ENCODE measurements at regions not wholly inside any gene's neighbourhood (a gene's known extent, or its start where the extent isn't known, plus 50 kb on each side); places are given as distances from the start of the nearest gene placed in this dataset.

DNA sequence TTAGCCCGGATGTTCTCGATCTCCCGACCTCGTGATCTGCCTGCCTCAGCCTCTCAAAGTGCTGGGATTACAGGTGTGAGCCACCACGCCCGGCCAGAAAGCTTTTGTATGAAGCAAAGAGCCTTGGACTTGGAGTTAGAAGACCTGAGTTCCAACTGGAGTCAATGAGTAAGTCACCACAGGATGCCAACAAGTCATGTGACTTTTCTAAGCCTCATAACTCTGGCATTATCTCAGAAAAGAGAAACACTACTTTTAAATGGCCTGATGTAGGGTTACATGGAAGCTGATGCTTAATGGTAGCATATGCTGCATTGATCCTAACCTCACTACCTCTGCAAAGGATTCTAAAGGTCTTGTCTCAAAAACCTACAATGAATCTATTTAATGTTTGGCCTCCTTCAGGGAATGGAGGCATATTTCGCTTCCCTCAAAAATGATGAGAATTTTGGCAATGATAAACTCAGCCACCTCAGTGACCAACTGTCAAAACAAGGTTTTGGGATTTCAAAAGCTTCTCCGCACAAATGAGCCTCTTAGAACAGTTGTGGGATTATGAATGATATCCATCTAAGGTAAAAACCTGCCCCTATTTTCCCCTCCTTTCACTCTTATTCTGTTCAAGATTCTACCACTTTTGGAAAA lies 236.8 kb downstream of the ACTL7B start:
- in situ Hi-C loops (cut with HindIII; ENCODE audit: low sequenced_read_pairs) = no loop called here

DNA sequence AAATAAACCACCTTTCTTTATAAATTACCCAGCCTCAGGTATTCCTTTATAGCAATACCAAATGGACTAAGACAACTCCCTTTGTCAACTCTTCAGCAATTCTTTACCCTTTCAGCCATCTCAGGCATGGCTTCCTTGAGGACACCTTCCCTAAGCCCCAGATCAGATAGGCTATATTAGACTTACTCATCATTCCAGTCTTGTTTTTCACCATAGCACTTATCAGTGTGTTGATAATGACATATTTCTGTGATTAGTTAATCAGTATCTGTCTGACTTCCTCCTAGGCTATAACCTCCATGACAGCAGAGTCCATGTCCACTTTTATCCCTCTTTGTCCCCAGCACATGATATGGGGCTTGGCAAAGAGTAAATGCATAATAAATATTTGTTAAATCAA lies 238.1 kb downstream of the ACTL7B start:
- in situ Hi-C loops (cut with HindIII; ENCODE audit: low sequenced_read_pairs) = no loop called here

DNA sequence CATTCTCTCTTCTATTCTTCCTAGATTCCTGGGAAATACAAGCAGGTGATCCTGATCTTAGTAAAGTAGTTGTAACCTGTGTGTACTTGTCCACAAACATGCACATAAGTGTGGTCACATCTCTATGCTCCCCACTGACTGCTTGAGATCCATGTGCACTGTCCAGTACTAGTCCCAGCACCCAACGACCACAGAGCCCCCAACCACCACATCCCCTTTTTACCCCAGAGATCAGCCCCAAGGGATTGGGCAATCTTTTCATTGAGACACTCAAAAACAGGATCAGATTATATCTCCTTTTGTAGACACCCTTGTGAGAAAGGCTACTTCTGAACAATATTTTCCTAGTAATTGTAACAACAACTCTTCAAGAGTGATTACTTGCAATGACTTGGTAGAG lies 240.6 kb downstream of the ACTL7B start:
- in situ Hi-C loops (cut with HindIII; ENCODE audit: low sequenced_read_pairs) = no loop called here

DNA sequence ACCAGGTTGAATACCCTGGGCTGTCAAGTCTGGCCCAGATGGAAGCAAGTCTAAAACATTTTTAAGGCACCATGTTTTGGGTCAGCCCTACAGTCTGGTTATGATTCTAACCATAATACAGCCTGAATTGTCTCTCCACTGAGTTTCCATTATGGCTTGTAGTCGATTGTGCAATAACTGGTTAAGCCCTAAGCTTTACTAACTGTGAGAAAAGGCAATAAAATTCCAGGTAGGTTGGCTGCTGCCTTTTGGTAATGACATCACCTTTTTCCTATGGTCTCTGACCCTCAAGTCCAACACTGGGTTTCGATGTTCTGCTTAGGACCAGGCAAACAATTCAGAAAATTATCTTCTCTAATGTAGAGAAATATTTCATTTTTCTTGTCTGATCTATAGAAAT lies 243.3 kb downstream of the ACTL7B start:
- in situ Hi-C loops (cut with HindIII; ENCODE audit: low sequenced_read_pairs) = no loop called here

DNA sequence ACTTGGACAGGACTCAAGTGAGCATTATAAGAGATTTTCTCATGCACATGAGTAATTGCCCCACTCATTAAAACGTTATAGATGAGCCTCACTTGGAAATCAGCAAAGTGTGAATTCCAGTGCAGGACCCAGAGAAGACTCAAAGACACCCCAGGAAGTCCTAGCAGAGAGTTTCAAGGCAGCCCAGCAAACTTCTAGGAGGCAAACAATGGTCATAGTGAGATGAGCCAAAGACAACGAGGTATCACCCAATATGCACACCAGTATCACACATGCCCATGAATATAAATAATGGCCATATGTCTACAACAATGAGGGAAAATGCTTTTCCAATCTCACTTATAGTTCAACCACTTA lies 245.9 kb downstream of the ACTL7B start:
- in situ Hi-C loops (cut with HindIII; ENCODE audit: low sequenced_read_pairs) = no loop called here

DNA sequence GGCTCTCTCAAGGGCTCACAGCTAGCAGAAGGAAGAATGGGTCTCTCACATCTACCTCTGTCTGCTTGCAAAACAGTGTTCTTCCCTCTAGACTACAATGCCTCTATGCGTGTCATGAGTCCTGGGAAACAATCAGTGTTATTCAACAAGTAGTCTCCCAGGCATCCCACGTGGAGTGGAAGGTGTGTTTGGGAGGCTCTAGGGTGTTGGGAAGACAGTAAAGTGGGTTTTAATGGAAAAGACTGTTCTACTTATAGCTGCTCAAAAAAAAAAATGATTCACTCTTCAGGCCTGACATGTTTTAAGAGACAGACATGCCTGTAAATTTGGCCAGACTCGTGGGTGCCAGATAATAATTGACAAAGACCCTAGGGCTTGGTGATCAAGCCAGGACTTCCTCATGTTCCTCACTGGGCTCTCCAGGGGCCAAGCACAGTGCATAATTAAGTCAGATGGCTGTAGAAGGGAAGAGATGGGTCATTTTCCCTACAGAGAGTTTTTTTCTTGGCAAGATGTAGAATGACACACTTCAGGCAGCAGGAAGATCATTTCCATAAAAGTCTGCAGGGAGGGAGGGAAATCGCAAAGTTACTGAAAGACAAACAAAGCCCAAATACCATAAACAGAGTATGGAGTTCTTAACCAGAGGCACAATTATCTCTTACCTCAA lies 246.4 kb downstream of the ACTL7B start:
- in situ Hi-C loops (cut with HindIII; ENCODE audit: low sequenced_read_pairs) = no loop called here

DNA sequence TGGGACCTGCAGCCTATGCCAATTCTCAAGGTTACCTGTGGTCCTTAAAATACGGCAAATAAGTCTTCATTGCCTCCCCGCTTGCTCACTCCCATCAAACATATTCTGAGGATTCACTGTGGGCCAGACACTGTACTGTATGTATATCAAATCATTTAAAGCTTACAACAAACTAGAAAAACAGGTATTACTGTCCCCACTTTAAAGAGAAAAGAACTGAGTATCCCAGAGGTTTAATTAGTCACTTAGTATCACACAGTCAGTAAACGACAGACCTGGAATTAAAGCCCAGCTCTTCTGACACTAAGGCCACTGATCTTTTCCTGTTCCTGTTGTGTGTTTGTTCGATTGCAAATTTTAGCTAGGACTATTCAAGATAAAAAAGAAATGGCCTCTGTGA lies 248.2 kb downstream of the ACTL7B start:
- in situ Hi-C loops (cut with HindIII; ENCODE audit: low sequenced_read_pairs) = no loop called here

DNA sequence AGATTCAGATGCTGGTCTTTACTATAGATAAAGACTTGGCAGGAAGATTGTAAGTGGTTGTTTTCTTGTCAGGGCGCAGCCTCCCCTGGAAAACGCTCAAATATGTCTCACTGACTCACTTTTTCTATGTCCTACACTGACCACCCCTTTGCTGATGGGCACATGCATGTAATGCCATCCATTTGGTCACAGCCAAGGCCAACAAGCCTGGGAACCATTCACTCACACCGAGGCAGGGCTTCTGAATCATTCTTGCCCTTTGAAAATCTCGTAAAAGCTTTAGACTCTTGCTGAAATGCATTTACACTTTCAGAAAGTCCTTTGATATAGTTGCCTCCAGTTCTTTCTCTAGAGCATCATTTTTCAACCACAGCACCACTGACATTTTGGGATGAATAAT lies 249.4 kb downstream of the ACTL7B start:
- in situ Hi-C loops (cut with HindIII; ENCODE audit: low sequenced_read_pairs) = no loop called here

DNA sequence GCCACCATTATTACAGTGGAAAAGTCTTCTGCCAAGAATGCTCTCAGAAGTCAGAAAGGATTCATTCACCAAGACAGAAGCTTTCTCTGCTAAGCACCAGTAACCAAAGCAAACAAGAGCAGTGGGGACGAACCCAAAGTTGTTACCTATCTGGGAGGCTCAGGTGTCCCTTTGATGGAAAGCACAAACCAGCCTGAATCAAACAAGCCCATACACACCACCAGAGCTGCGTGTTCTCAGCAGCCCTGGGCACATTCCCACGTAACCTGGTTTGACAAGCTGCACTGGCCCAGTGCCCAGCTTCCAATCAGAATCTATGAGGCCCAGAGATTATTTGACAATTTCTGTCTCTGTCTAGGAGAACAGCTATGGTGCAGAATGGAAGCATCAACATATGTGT lies 252.6 kb downstream of the ACTL7B start:
- in situ Hi-C loops (cut with HindIII; ENCODE audit: low sequenced_read_pairs) = no loop called here

DNA sequence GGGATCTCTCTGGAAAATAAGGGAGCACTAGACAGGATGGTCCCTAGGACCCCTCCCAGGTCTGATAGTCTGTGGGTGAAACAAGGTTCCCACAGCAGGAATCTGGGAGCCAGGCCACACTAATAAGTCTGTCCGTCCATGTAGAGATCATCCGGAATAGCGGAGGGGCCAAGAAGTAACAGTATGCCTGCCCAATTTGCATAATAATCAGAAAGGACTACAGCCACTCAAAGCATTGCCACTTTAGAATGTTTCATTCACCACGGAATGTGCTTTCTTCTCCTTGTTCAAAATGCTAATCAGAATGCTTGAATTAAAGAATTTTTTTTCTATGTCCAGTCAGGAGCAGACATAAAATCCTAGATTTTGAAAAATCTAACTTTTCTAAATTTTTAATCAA lies 254.9 kb downstream of the ACTL7B start:
- in situ Hi-C loops (cut with HindIII; ENCODE audit: low sequenced_read_pairs) = no loop called here

DNA sequence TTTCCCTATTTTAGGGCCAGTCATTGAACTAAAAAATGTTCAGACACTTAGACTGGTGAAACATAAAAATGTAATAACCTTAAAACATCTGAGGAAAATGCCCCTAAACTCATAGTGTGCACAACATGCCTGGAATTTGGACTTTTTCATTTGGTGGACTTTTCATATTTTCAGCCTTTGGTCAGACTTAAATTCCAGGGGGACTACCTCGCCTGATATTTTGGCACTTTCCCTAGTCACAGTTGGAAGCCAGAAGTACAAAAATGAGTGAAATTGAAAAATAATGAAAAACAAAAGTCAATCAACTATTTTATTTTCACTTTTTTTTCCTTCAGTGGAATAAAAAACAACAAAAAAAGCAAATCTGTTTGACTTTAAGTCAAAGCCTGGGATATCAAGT lies 256.2 kb downstream of the ACTL7B start:
- in situ Hi-C loops (cut with HindIII; ENCODE audit: low sequenced_read_pairs) = no loop called here

DNA sequence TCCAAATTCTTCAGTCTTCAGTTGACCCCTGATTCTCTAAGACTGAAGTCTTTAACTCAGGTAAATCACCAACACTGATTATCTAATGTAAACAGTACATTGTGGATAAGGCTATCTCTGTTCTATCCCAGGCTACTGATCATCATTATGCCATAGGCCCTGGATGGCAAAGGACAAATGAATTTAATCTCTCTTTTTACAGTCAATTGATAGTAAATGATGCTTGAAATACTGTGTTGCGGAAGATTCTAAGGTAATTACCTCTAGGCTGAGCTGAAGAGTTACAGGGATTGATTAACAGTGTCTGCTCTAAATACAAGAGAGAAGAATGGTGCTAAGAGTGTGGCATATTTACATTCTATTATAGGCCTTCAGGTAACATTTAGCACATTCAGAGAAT lies 264.7 kb downstream of the ACTL7B start:
- in situ Hi-C loops (cut with HindIII; ENCODE audit: low sequenced_read_pairs) = no loop called here

DNA sequence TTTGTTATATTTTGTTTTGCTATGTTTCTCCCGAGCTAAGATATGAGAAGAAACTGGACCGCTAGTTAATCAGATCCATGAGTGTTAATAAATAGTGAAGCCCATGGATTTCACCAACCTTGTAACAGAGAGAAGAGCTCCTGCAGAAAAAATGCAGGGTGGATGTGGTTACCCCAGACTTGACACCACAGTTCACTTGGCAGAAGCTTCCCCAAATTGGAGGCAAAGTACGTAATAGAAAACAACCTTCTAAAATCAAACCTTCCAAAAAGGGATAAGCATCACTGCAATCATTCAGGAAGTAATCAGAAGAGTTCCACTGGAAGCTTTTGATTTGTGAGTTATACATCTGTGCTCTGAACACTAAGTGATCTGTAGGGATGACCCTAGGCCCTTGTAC lies 267.5 kb downstream of the ACTL7B start:
- in situ Hi-C loops (cut with HindIII; ENCODE audit: low sequenced_read_pairs) = no loop called here

DNA sequence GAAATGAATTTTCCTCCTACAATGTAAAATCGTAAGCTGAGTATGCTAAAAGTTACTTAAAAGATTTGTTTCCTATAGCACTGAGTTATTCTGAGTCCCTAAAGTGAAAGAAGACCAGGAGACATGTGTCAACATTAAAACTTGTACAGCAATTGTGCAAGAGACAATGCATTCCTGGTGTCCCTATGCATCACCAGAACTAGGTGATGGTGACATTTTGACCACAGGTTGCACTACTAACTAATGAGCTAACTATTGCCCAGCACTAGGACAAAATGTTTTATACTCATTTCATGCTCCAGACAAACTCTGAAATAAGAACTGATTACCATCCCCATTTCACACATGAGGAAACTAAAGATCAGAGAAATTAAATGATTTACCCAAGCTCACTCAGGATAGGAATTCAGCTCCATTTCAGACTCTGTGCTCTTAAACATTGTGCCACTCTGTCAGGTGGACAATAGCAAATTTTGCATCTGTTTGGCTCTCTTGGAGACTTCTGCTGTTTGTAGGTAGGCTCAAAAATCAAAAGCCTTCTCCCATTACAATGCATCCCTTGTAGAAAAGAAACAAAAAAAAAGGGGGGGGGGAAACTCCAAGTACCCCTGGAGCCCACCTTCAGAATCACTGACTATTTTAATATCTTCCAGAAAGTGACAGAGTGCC lies 269.2 kb downstream of the ACTL7B start:
- in situ Hi-C loops (cut with HindIII; ENCODE audit: low sequenced_read_pairs) = no loop called here

DNA sequence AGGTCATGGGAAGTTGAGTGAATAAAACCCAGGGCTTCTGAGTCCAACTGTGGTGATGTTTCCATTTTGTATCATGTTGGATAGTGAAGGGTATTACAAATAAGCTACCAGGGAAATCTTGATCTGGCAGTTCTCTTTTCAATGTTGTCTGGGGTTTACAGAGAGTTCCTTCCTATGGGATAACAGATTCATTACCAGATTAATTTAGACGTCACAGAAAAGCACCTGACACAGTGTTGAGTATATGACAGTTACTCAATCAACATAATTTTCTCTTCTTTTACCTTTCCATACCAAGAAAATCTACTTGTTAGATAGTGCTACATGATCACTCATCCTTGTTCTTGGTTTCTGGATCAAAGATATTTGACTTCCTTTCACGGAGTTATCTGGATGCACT lies 270.9 kb downstream of the ACTL7B start:
- in situ Hi-C loops (cut with HindIII; ENCODE audit: low sequenced_read_pairs) = no loop called here

DNA sequence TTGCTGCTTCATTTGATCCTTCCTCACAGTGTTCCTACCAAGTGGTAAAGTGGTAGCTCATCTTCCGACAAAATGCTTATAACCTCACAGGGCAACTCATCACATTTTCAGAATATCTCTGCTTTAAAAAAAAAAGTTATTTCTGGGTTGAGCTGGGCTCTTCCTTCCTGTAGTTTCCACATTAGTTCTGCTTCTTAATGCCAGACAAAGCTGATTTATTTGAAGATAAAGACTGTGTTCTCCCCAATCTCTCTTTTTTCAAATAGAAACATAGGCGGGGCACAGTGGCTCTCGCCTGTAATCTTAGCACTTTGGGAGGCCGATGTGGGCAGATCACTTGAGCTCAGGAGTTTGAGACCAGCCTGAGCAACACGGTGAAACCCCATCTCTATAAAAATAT lies 273.1 kb downstream of the ACTL7B start:
- in situ Hi-C loops (cut with HindIII; ENCODE audit: low sequenced_read_pairs) = no loop called here

DNA sequence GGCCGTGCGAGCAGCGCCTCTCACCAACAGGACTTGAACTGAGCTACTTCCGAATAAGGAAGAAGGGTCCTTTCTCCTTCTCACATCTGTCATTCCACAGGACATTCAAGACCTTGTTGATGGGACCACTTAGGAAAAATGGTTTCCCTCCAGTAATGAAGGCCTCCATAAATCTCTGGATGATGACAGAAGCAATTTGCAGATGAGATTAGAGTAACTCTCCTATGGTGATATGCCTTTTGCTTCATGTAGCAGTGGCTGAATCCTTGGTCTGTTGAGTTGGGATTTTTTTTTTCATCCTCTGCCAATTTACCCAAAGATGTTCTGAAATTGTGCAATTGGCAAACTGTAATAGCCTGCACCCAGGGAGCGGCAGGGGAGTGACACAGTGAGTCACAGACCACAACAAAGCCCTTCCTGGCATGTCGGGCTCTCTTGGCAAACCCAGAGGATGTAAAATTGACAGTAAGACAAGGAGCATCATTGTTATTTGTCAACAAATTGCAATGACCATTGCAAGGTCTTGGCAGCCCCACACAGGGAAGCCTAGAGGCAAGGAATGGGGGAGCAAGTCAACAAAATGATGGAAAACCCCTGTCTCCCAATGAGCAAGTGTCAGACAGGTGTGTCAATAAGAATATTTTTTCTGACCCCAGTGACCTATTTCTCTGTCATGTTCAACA lies 275.9 kb downstream of the ACTL7B start:
- in situ Hi-C loops (cut with HindIII; ENCODE audit: low sequenced_read_pairs) = no loop called here

DNA sequence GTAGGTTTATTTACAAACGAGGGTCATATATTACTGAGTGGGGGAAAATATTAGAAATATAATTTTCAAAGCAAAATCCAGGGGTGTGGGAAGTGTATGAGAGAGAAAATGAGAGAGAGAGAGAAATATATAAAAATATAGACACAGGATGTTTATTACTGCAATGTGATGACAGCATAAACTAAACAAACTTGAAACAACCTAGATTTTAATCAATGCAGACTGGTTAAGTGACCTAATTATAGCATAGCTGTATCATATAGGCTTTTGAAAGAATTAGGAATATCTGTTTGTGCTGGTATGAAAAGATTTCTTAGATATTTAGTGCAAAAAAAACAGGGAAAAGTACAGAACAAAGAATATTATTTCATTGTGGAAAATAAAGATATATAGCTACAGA lies 280.5 kb downstream of the ACTL7B start:
- in situ Hi-C loops (cut with HindIII; ENCODE audit: low sequenced_read_pairs) = no loop called here

DNA sequence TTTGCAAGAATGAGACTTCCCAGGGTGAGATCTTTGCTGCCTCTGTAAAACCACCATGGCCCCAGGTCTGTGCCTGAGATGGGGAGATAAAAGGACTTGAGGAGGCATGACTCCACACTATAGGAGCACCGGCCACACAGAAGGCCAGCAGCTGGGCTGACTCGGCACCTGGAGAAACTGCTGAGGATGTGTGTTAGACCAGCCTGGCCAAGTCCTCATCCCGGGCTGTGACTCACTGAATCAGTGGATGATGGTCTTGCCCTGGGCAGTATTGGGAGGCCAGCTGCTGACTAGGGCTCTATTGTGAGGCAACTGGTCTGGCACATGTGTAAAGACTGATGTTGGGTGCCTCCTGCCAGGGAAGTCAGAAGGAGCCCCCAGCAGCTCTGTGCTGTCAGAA lies 286.2 kb downstream of the ACTL7B start:
- in situ Hi-C loops (cut with HindIII; ENCODE audit: low sequenced_read_pairs) = no loop called here

DNA sequence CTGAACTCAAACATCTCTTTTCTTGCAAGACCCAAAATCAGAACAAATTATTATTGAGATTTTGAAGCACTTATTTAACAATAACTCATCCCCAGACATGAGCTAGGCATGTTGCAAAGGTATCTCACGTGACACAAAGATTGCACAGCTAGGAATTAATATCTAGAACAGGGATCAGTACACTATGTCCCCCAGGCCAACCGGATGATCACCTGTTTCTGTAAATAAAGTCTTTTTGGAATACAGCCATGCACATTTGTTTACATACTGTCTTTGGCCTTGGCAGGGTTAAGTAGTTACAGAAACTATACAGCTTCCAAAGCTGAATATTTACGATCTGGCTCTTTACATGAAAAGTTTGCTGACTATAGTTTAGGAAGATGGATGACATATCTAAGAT lies 287.7 kb downstream of the ACTL7B start:
- in situ Hi-C loops (cut with HindIII; ENCODE audit: low sequenced_read_pairs) = no loop called here

DNA sequence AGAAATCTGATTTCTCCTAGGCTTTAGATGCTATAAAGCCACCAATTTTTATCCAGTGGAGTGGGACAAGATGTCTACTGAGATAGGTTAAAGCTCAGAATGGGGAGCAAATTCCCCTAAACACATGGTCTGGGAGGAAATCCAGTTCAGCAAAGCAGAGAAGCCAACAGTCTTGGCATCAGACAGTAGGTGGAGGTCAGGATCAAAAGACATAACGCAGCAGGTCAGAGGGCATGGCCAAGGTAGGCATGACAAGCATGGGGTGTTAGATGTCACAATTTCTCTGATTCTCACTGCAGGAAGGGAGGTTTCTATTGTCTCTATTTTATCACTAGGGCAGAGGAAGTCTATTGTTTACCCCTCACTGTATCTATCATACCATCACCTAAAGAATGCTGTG lies 288.2 kb downstream of the ACTL7B start:
- in situ Hi-C loops (cut with HindIII; ENCODE audit: low sequenced_read_pairs) = no loop called here

Measured in endothelial cell of hepatic sinusoid (primary cell).